ENCODE measurements at regions not wholly inside any gene's neighbourhood (a gene's known extent, or its start where the extent isn't known, plus 50 kb on each side); places are given as distances from the start of the nearest gene placed in this dataset.

GRCh38 chr15:91469632-91470567, 369.8 kb downstream of the SV2B start:
- TF ChIP-seq CTCF (IDR thresholded peaks at IDR 0.05) (no peak), POLR2A (IDR thresholded peaks at IDR 0.05) (no peak)
